NOMO-1 treated with DMSO at 0.1 percent for 48 hours (cell line): ENCODE measurements at regions not wholly inside any gene's neighbourhood (a gene's known extent, or its start where the extent isn't known, plus 50 kb on each side); places are given as distances from the start of the nearest gene placed in this dataset.

Experiments
- DNase-seq: peaks from one replicate; lab custom pipeline; 2025; ENCODE audit not compliant: unreplicated experiment; lab: John Stamatoyannopoulos, UW

- DNase-seq, result no peak
Measured at GRCh38 chr16:51814617-51815016, 663.5 kb upstream of the SALL1 start.

GRCh38 chr16:51813609-51814008 lies 662.5 kb upstream of the SALL1 start:
- DNase-seq, result no peak

GRCh38 chr16:51812945-51813344 lies 661.9 kb upstream of the SALL1 start:
- no peak for DNase-seq

GRCh38 chr16:51807551-51807950 lies 656.5 kb upstream of the SALL1 start:
- no peak for DNase-seq

GRCh38 chr16:51801635-51802034 lies 650.6 kb upstream of the SALL1 start:
- no peak for DNase-seq

GRCh38 chr16:51797669-51798259 lies 646.7 kb upstream of the SALL1 start:
- no peak for DNase-seq

- DNase-seq, result no peak
Measured at GRCh38 chr16:51779240-51779639, 628.2 kb upstream of the SALL1 start.

GRCh38 chr16:51773071-51773890 lies 622.2 kb upstream of the SALL1 start:
- no peak for DNase-seq

- DNase-seq, result no peak
Measured at GRCh38 chr16:51766739-51767138, 615.7 kb upstream of the SALL1 start.

- no peak for DNase-seq
Measured at GRCh38 chr16:51763072-51763661, 612.1 kb upstream of the SALL1 start.

- DNase-seq, result peak; percentile 48
Measured at GRCh38 chr16:51762081-51762996, 611.3 kb upstream of the SALL1 start.

- DNase-seq, result no peak
Measured at GRCh38 chr16:51761001-51761400, 609.9 kb upstream of the SALL1 start.

- DNase-seq, result no peak
Measured at GRCh38 chr16:51759999-51760398, 608.9 kb upstream of the SALL1 start.

- no peak for DNase-seq
Measured at GRCh38 chr16:51759329-51759728, 608.3 kb upstream of the SALL1 start.

- no peak for DNase-seq
Measured at GRCh38 chr16:51757921-51758479, 606.9 kb upstream of the SALL1 start.

GRCh38 chr16:51757505-51757904 lies 606.4 kb upstream of the SALL1 start:
- DNase-seq, result no peak

GRCh38 chr16:51757124-51757470 lies 606.0 kb upstream of the SALL1 start:
- DNase-seq, result no peak

GRCh38 chr16:51756447-51757123 lies 605.5 kb upstream of the SALL1 start:
- DNase-seq, result no peak

- DNase-seq, result no peak
Measured at GRCh38 chr16:51755577-51756355, 604.7 kb upstream of the SALL1 start.

- no peak for DNase-seq
Measured at GRCh38 chr16:51755039-51755501, 604.0 kb upstream of the SALL1 start.
